ENCODE measurements at regions not wholly inside any gene's neighbourhood (a gene's known extent, or its start where the extent isn't known, plus 50 kb on each side); places are given as distances from the start of the nearest gene placed in this dataset.

DNA sequence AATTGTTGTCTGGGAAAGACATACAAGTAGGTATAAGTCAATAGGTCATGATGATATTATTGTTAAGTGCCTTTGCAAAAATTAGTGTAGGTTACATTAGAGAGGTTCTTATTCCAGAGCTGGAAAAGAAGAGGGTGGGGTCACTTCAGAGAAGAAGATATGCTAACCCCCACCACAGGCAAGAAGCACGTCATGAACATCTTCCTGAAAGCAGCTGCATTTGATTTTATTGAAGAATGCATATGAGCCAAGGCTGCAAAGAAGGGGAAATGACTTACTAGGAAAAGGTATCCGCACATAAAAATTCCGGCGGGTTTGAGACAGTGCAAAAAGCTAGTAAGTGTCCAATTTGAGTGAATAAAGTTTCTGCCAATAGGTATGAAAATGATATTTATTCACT is 195.3 kb upstream of the CDH2 start:
- Histone ChIP-seq H2AK5ac (ENCODE audit: low read depth, low read length) (no peak overlapping the region), H3K9ac (replicated peaks in 1 of 4; ENCODE audit: extremely low read depth in 1 of 4, low read depth in 3 of 4, low read length in 3 of 4) (no peak overlapping the region), H3K4me3 (ENCODE audit: extremely low read depth in 1 of 4, insufficient read depth in 2 of 4, low read depth in 3 of 4, low read length in 4 of 4) (no peak overlapping the region), H4K20me1 (replicated peaks in 1 of 2; ENCODE audit: control insufficient read depth in 1 of 2, insufficient read depth in 2 of 2, low read length in 2 of 2) (no peaks in the 10 kb centered on the region), H2BK20ac (ENCODE audit: low read length) (no peak overlapping the region), H2BK5ac (ENCODE audit: low read depth, low read length) (no peak overlapping the region), H4K5ac (ENCODE audit: insufficient read length, low read depth, low read length) (no peak overlapping the region), H3K79me2 (ENCODE audit: control insufficient read depth in 1 of 2, insufficient read depth in 2 of 2, low read length in 2 of 2) (no peaks in the 10 kb centered on the region), H2AFZ (ENCODE audit: low read length) (no peak overlapping the region), H3K36me3 (ENCODE audit: control insufficient read depth in 2 of 4, insufficient read depth in 4 of 4, low read length in 3 of 4) (no peaks in the 10 kb centered on the region), H2BK12ac (ENCODE audit: low read depth, low read length) (no peak overlapping the region), H4K91ac (replicated peaks; ENCODE audit: insufficient read length, low read length) (no peak overlapping the region), H3K23me2 (ENCODE audit: low read depth, low read length) (no peaks in the 10 kb centered on the region; the same call in 1 of the 2 replicates), H4K8ac (ENCODE audit: extremely low read depth, insufficient read depth, low read length) (no peak overlapping the region), H2BK120ac (replicated peaks; ENCODE audit: low read depth, low read length) (no peak overlapping the region), H3K18ac (ENCODE audit: extremely low read depth, low read length) (no peak overlapping the region), H3K9me3 (ENCODE audit: insufficient read depth in 2 of 2, low read depth in 1 of 2, low read length in 1 of 2) (no peaks in the 10 kb centered on the region), H3K23ac (ENCODE audit: insufficient read length) (no peak overlapping the region), H2BK15ac (ENCODE audit: low read length) (no peak overlapping the region), H3K79me1 (ENCODE audit: low read depth, low read length) (no peaks in the 10 kb centered on the region), H3K27me3 (replicated peaks in 1 of 4; ENCODE audit: control insufficient read depth in 3 of 4, extremely low read depth in 1 of 4, insufficient read depth in 3 of 4, low read length in 3 of 4) (no peaks in the 10 kb centered on the region), H3K14ac (ENCODE audit: insufficient read length) (no peak overlapping the region), H3K4ac (replicated peaks; ENCODE audit: insufficient read length, low read depth, low read length) (no peak overlapping the region), H3K56ac (replicated peaks; ENCODE audit: insufficient read length, low read depth, low read length) (no peak overlapping the region), H3K4me2 (ENCODE audit: insufficient read depth in 1 of 2, low read depth in 2 of 2, low read length in 2 of 2) (no peak overlapping the region), H3K27ac (ENCODE audit: low read depth, low read length) (no peak overlapping the region), H3K4me1 (replicated peaks in 1 of 4; ENCODE audit: control insufficient read depth in 3 of 4, insufficient read depth in 4 of 4, low read length in 3 of 4) (no peaks in the 10 kb centered on the region)
- TF ChIP-seq BRCA1 (IDR thresholded peaks at IDR 0.05; ENCODE audit: low read depth, low read length), result no peak
- TF ChIP-seq, protein P1, sequence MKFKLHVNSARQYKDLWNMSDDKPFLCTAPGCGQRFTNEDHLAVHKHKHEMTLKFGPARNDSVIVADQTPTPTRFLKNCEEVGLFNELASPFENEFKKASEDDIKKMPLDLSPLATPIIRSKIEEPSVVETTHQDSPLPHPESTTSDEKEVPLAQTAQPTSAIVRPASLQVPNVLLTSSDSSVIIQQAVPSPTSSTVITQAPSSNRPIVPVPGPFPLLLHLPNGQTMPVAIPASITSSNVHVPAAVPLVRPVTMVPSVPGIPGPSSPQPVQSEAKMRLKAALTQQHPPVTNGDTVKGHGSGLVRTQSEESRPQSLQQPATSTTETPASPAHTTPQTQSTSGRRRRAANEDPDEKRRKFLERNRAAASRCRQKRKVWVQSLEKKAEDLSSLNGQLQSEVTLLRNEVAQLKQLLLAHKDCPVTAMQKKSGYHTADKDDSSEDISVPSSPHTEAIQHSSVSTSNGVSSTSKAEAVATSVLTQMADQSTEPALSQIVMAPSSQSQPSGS (IDR thresholded peaks at IDR 0.05; ENCODE audit: low read length), result no peak
- no peak for TF ChIP-seq HDAC6 (IDR thresholded peaks at IDR 0.05; ENCODE audit: low read depth, low read length)
- TF ChIP-seq, protein P2, sequence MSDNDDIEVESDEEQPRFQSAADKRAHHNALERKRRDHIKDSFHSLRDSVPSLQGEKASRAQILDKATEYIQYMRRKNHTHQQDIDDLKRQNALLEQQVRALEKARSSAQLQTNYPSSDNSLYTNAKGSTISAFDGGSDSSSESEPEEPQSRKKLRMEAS (IDR thresholded peaks at IDR 0.05), result no peak
- no peak for TF ChIP-seq RAD21 (IDR thresholded peaks at IDR 0.05 in 1 of 2, conservative IDR thresholded peaks at IDR 0.05 in 1 of 2; ENCODE audit: low read depth in 2 of 2, low read length in 2 of 2)
- no peak for TF ChIP-seq TCF12 (IDR thresholded peaks at IDR 0.05; ENCODE audit: low read depth, low read length)
- no peak for TF ChIP-seq BCL11A (IDR thresholded peaks at IDR 0.05; ENCODE audit: low read depth in 2 of 2, low read length in 2 of 2)
- no peak for TF ChIP-seq JUND (IDR thresholded peaks at IDR 0.05; ENCODE audit: low read length)
- TF ChIP-seq SIX5 (IDR thresholded peaks at IDR 0.05; ENCODE audit: low read depth, low read length), result no peak
- no peak for TF ChIP-seq CREB1 (IDR thresholded peaks at IDR 0.05)
- no peak for FAIRE-seq
- DNase-seq (ENCODE audit: low read depth in 1 of 2, low spot score in 2 of 2), result no peak
- ChIA-PET CTCF (ENCODE audit: partially characterized antibody) (interaction anchor here (2.8 kb wide), 1 partner anchor 14 kb away, joined by 10 read pairs; no protein-coding TSS in a partner anchor), POLR2A (ENCODE audit: partially characterized antibody) (no interaction called here)
- 90% methylated on average over 4 of the region's 4 CpGs; no CpG with 5 or more reads in 1 of the 2 experiments for WGBS, 2 experiments (ENCODE audit: extremely low coverage in 1 of 2, insufficient coverage in 1 of 2, insufficient read length in 1 of 2, insufficient replicate concordance in 2 of 2, low coverage in 1 of 2, low lambda C conversion rate in 2 of 2, missing lambda C conversion rate in 1 of 2)
